ENCODE measurements at regions not wholly inside any gene's neighbourhood (a gene's known extent, or its start where the extent isn't known, plus 50 kb on each side); places are given as distances from the start of the nearest gene placed in this dataset.

- Histone ChIP-seq H3K4me3 (ENCODE audit: low read depth, low read length) (no peak overlapping the region), H3K36me3 (ENCODE audit: control insufficient read depth, insufficient read depth, low read length) (no peaks in the 10 kb centered on the region), H3K27me3 (ENCODE audit: control insufficient read depth, insufficient read depth, low read length) (no peaks in the 10 kb centered on the region)
- TF ChIP-seq, protein P1, sequence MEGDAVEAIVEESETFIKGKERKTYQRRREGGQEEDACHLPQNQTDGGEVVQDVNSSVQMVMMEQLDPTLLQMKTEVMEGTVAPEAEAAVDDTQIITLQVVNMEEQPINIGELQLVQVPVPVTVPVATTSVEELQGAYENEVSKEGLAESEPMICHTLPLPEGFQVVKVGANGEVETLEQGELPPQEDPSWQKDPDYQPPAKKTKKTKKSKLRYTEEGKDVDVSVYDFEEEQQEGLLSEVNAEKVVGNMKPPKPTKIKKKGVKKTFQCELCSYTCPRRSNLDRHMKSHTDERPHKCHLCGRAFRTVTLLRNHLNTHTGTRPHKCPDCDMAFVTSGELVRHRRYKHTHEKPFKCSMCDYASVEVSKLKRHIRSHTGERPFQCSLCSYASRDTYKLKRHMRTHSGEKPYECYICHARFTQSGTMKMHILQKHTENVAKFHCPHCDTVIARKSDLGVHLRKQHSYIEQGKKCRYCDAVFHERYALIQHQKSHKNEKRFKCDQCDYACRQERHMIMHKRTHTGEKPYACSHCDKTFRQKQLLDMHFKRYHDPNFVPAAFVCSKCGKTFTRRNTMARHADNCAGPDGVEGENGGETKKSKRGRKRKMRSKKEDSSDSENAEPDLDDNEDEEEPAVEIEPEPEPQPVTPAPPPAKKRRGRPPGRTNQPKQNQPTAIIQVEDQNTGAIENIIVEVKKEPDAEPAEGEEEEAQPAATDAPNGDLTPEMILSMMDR (IDR thresholded peaks at IDR 0.05; ENCODE audit: insufficient read depth, low read depth, low read length): no peak
- DNase-seq (ENCODE audit: low read depth): no peak
- POLR2A ChIA-PET: no interaction called here
- CTCF ChIA-PET: interaction anchor here (1.1 kb wide), 1 partner anchor 11 kb away, joined by 4 read pairs; no protein-coding TSS in a partner anchor
Measured at GRCh38 chr6:133612459-133612858, 276.5 kb upstream of the TCF21 start.

GRCh38 chr6:133613211-133613610 is 275.7 kb upstream of the TCF21 start:
- H3K27me3 ChIP-seq (ENCODE audit: control insufficient read depth, insufficient read depth, low read length): no peaks in the 10 kb centered on the region
- CTCF ChIA-PET: interaction anchor here (0.8 to 1.1 kb wide), 3 partner anchors 10 to 14 kb away, joined by 3 to 4 read pairs (median 3); no protein-coding TSS in a partner anchor
- TF ChIP-seq, protein P1 (IDR thresholded peaks at IDR 0.05; ENCODE audit: insufficient read depth, low read depth, low read length): no peak
- no peaks in the 10 kb centered on the region for H3K36me3 ChIP-seq (ENCODE audit: control insufficient read depth, insufficient read depth, low read length)
- no peak overlapping the region for H3K4me3 ChIP-seq (ENCODE audit: low read depth, low read length)
- POLR2A ChIA-PET: no interaction called here
- no peak for DNase-seq (ENCODE audit: low read depth)

- CTCF ChIA-PET: no interaction called here
- DNase-seq (ENCODE audit: low read depth): no peak
- POLR2A ChIA-PET: no interaction called here
Measured at GRCh38 chr6:133621751-133622150, 267.2 kb upstream of the TCF21 start.

GRCh38 chr6:133623065-133623464 is 265.8 kb upstream of the TCF21 start:
- Histone ChIP-seq H3K36me3 (ENCODE audit: control insufficient read depth, insufficient read depth, low read length) (no peaks in the 10 kb centered on the region), H3K4me3 (ENCODE audit: low read depth, low read length) (no peak overlapping the region), H3K27me3 (ENCODE audit: control insufficient read depth, insufficient read depth, low read length) (no peaks in the 10 kb centered on the region)
- TF ChIP-seq, protein P1 (IDR thresholded peaks at IDR 0.05; ENCODE audit: insufficient read depth, low read depth, low read length): no peak
- DNase-seq (ENCODE audit: low read depth): no peak
- CTCF ChIA-PET: interaction anchor here (1.0 kb wide), 2 partner anchors 10 to 23 kb away, joined by 3 to 4 read pairs; no protein-coding TSS in a partner anchor
- POLR2A ChIA-PET: no interaction called here

More at GRCh38 chr6:133621751-133622150, 267.2 kb upstream of the TCF21 start:
- H3K27me3 ChIP-seq (ENCODE audit: control insufficient read depth, insufficient read depth, low read length): no peaks in the 10 kb centered on the region
- H3K4me3 ChIP-seq (ENCODE audit: low read depth, low read length): no peak overlapping the region
- no peaks in the 10 kb centered on the region for H3K36me3 ChIP-seq (ENCODE audit: control insufficient read depth, insufficient read depth, low read length)
- TF ChIP-seq, protein P1 (IDR thresholded peaks at IDR 0.05; ENCODE audit: insufficient read depth, low read depth, low read length): no peak

- TF ChIP-seq, protein P1 (IDR thresholded peaks at IDR 0.05; ENCODE audit: insufficient read depth, low read depth, low read length): no peak
Measured at GRCh38 chr6:133623621-133624020, 265.3 kb upstream of the TCF21 start.

More at GRCh38 chr6:133623621-133624020, 265.3 kb upstream of the TCF21 start:
- POLR2A ChIA-PET: no interaction called here
- Histone ChIP-seq H3K36me3 (ENCODE audit: control insufficient read depth, insufficient read depth, low read length) (no peaks in the 10 kb centered on the region), H3K27me3 (ENCODE audit: control insufficient read depth, insufficient read depth, low read length) (no peaks in the 10 kb centered on the region), H3K4me3 (ENCODE audit: low read depth, low read length) (no peak overlapping the region)
- DNase-seq (ENCODE audit: low read depth): no peak
- CTCF ChIA-PET: interaction anchor here (0.9 to 1.4 kb wide), 4 partner anchors 8 to 24 kb away, joined by 3 to 4 read pairs (median 4); no protein-coding TSS in a partner anchor

Measured in BJ (cell line).